Upper lobe of right lung (tissue), 1 donor: ENCODE measurements at regions not wholly inside any gene's neighbourhood (a gene's known extent, or its start where the extent isn't known, plus 50 kb on each side); places are given as distances from the start of the nearest gene placed in this dataset.
"Not testable (repeated sequence)": the region's sequence is repeated elsewhere in the genome, so short reads cannot be mapped to it uniquely, and the experiment has no call there.

Source experiments
- ATAC-seq: fragments of 200-7000 bp; cut with Tn5 transposase; one replicate; pipeline ENCODE4 v1.9.1; 2020; ENCODE audit warnings: mild to moderate bottlenecking, moderate library complexity
- DNase-seq: peaks from one replicate; pipeline ENCODE4 v3.0.0-alpha.2; 2020
- H3K27ac ChIP-seq: fragments of 200-600 bp; one replicate; pipeline ENCODE4 v1.8.0; 2022
- H3K27me3 ChIP-seq: fragments of 200-600 bp; one replicate; pipeline ENCODE4 v1.8.0; 2022; ENCODE audit warnings: mild to moderate bottlenecking
- H3K36me3 ChIP-seq: fragments of 200-600 bp; one replicate; pipeline ENCODE4 v1.8.0; 2022
- H3K4me1 ChIP-seq: fragments of 200-600 bp; one replicate; pipeline ENCODE4 v1.8.0; 2022
- H3K4me3 ChIP-seq: fragments of 200-600 bp; one replicate; pipeline ENCODE4 v1.8.0; 2022; ENCODE audit warnings: mild to moderate bottlenecking
- H3K9me3 ChIP-seq: fragments of 200-600 bp; one replicate; pipeline ENCODE4 v1.8.0; 2022
- intact Hi-C: fragments of 100-400 bp; cut with DNase I; formaldehyde crosslinking; loops from one replicate; pipeline ENCODE4 v1.11.0; 2022
- TF ChIP-seq, protein P1 (sequence below): fragments of 200-600 bp; IDR thresholded peaks from one replicate; pipeline ENCODE4 v1.8.0; 2022; ENCODE audit warnings: antibody characterized with exemption
- donor health status: DM: no; HTN: yes; CAD: no; lungs with severe emphysema.

DNA sequence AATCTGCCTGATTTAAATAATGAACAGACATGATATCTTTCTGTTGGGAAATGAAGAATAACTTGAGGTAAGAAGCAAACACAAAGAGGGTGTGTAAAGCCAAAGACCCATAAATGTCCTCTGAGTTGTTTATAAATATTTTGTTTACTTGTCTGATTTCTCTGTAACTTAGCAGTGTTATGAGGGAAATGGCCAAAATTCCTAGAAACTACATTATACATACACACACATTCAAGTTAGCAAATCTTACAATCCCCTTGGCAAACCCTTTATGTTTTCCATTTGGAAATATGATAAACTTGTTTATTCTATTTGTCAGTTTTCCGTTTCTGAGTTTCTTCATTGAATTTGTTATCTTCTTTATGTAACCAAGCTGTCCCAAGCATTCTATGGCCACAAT is 81.4 kb upstream of the TCF21 start:
- intact Hi-C loops, result no loop called here
- no peaks in the 10 kb centered on the region for H3K27me3 ChIP-seq
- H3K4me1 ChIP-seq, result no peaks in the 10 kb centered on the region
- ATAC-seq (no peak), DNase-seq (no peak)
- no peak overlapping the region for H3K4me3 ChIP-seq
- no peaks in the 10 kb centered on the region for H3K36me3 ChIP-seq
- no peak overlapping the region for H3K27ac ChIP-seq
- TF ChIP-seq, protein P1, sequence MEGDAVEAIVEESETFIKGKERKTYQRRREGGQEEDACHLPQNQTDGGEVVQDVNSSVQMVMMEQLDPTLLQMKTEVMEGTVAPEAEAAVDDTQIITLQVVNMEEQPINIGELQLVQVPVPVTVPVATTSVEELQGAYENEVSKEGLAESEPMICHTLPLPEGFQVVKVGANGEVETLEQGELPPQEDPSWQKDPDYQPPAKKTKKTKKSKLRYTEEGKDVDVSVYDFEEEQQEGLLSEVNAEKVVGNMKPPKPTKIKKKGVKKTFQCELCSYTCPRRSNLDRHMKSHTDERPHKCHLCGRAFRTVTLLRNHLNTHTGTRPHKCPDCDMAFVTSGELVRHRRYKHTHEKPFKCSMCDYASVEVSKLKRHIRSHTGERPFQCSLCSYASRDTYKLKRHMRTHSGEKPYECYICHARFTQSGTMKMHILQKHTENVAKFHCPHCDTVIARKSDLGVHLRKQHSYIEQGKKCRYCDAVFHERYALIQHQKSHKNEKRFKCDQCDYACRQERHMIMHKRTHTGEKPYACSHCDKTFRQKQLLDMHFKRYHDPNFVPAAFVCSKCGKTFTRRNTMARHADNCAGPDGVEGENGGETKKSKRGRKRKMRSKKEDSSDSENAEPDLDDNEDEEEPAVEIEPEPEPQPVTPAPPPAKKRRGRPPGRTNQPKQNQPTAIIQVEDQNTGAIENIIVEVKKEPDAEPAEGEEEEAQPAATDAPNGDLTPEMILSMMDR, result no peak
- H3K9me3 ChIP-seq, result no peaks in the 10 kb centered on the region

DNA sequence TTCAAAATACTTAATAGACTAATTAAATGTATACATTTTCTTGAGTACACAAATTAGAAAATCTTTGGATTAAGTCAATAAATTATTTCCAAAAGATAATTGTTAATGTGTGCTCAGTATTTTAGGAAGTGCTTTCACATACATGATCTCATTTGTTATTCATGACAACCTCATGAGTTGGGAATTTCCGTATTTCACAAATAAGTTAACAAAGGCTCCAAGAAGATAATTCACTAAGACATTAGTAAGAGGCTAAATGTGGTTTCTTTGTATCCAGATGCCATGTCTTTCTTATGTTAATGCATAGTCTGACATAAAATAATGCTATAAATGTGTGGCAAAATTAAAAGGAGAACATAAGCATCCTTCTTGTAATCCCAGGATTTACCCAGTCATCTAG is 79.5 kb upstream of the TCF21 start:
- intact Hi-C loops, result no loop called here
- TF ChIP-seq, protein P1, result no peak

DNA sequence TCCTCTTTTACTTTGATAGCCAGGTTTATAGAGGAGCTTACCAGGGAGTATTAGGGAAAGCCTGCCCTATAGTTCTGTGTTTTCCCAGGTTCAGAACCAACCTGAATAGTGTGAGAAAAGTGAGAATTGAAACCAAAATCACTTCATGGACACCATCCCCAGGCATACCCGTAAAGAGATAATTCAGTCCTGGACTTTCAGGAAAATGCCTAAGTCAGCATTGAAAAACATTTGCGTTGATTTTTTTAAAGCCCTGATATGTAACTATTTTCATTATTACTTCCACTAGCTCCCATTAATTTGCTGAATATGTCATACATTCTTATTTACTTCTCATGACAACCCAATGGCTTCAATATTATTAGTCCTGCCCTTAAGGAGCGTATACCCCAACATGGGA is 77.4 kb upstream of the TCF21 start:
- no peak overlapping the region for H3K4me3 ChIP-seq
- H3K4me1 ChIP-seq, result peaks cover 3% of the 10 kb centered on the region
- H3K9me3 ChIP-seq, result no peaks in the 10 kb centered on the region
- H3K27ac ChIP-seq, result no peak overlapping the region
- intact Hi-C loops, result no loop called here
- no peaks in the 10 kb centered on the region for H3K36me3 ChIP-seq
- no peak for DNase-seq
- H3K27me3 ChIP-seq, result no peaks in the 10 kb centered on the region
- TF ChIP-seq, protein P1, result no peak
- ATAC-seq, result no peak

More for the DNA sequence above, 79.5 kb upstream of the TCF21 start:
- Histone ChIP-seq H3K36me3 (no peaks in the 10 kb centered on the region), H3K4me1 (no peaks in the 10 kb centered on the region), H3K27ac (no peak overlapping the region), H3K9me3 (no peaks in the 10 kb centered on the region), H3K4me3 (no peak overlapping the region), H3K27me3 (no peaks in the 10 kb centered on the region)
- ATAC-seq (no peak), DNase-seq (no peak)

- H3K27ac ChIP-seq, H3K9me3 ChIP-seq, DNase-seq, H3K4me3 ChIP-seq, intact Hi-C loops, ATAC-seq, H3K4me1 ChIP-seq, H3K36me3 ChIP-seq, H3K27me3 ChIP-seq: not testable (repeated sequence)
Measured at GRCh38 chr6:133812446-133812845, 76.5 kb upstream of the TCF21 start.

GRCh38 chr6:133814238-133814637 is 74.7 kb upstream of the TCF21 start:
- Histone ChIP-seq H3K27me3 (no peaks in the 10 kb centered on the region), H3K36me3 (no peaks in the 10 kb centered on the region), H3K9me3 (no peaks in the 10 kb centered on the region), H3K4me3 (no peak overlapping the region), H3K4me1 (peaks cover 3% of the 10 kb centered on the region), H3K27ac (no peak overlapping the region)
- TF ChIP-seq, protein P1, result no peak
- ATAC-seq (no peak), DNase-seq (no peak)
- intact Hi-C loops, result no loop called here

GRCh38 chr6:133814797-133815196 is 74.1 kb upstream of the TCF21 start:
- Histone ChIP-seq H3K4me1 (peaks cover 3% of the 10 kb centered on the region), H3K36me3 (no peaks in the 10 kb centered on the region), H3K4me3 (no peak overlapping the region), H3K27me3 (no peaks in the 10 kb centered on the region), H3K9me3 (no peaks in the 10 kb centered on the region), H3K27ac (no peak overlapping the region)
- TF ChIP-seq, protein P1, result no peak
- DNase-seq (no peak), ATAC-seq (no peak)
- intact Hi-C loops, result no loop called here
